Ovary (tissue), 3 donors: ENCODE measurements at regions not wholly inside any gene's neighbourhood (a gene's known extent, or its start where the extent isn't known, plus 50 kb on each side); places are given as distances from the start of the nearest gene placed in this dataset.

ENCODE experiments used
- POLR2A ChIP-seq: fragments of 450-650 bp; IDR thresholded peaks from one replicate; pipeline ENCODE4 v1.6.1; 2017; ENCODE audit warnings: antibody characterized with exemption, mild to moderate bottlenecking, moderate library complexity
- TF ChIP-seq, protein P1 (sequence below), 3 donors: fragments of 450-650 bp in 2 of 3; fragments of 200-600 bp in 1 of 3; IDR thresholded peaks; one replicate each; pipeline versions ENCODE4 v1.5.1 to v1.8.0; 2016 to 2022; ENCODE audit warnings: antibody characterized with exemption in 3 of 3, mild to moderate bottlenecking in 1 of 3
- donor health status: DM: no; HTN: no; CAD: no.

GRCh38 chr6:151689499-151690201 lies 117.8 kb upstream of the ESR1 start:
- TF ChIP-seq, protein P1, sequence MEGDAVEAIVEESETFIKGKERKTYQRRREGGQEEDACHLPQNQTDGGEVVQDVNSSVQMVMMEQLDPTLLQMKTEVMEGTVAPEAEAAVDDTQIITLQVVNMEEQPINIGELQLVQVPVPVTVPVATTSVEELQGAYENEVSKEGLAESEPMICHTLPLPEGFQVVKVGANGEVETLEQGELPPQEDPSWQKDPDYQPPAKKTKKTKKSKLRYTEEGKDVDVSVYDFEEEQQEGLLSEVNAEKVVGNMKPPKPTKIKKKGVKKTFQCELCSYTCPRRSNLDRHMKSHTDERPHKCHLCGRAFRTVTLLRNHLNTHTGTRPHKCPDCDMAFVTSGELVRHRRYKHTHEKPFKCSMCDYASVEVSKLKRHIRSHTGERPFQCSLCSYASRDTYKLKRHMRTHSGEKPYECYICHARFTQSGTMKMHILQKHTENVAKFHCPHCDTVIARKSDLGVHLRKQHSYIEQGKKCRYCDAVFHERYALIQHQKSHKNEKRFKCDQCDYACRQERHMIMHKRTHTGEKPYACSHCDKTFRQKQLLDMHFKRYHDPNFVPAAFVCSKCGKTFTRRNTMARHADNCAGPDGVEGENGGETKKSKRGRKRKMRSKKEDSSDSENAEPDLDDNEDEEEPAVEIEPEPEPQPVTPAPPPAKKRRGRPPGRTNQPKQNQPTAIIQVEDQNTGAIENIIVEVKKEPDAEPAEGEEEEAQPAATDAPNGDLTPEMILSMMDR (IDR thresholded peaks at IDR 0.05): no peak
- TF ChIP-seq POLR2A: no peak
